ENCODE measurements at regions not wholly inside any gene's neighbourhood (a gene's known extent, or its start where the extent isn't known, plus 50 kb on each side); places are given as distances from the start of the nearest gene placed in this dataset.

- DNase-seq = no peak
These were observed 119.5 kb upstream of the ANKRD1 start for GRCh38 chr10:91040343-91040742.

- no peak for DNase-seq
These were observed 121.2 kb upstream of the ANKRD1 start for GRCh38 chr10:91042069-91042468.

- peak; percentile 10 for DNase-seq
These were observed 122.5 kb upstream of the ANKRD1 start for GRCh38 chr10:91043173-91043910.

- DNase-seq = no peak
These were observed 126.0 kb upstream of the ANKRD1 start for GRCh38 chr10:91046869-91047268.

- no peak for DNase-seq
These were observed 127.5 kb upstream of the ANKRD1 start for GRCh38 chr10:91048380-91048779.

GRCh38 chr10:91049296-91049987 lies 128.6 kb upstream of the ANKRD1 start:
- no peak for DNase-seq

GRCh38 chr10:91049988-91050360 lies 129.1 kb upstream of the ANKRD1 start:
- DNase-seq = no peak

- no peak for DNase-seq
These were observed 129.6 kb upstream of the ANKRD1 start for GRCh38 chr10:91050371-91051034.

GRCh38 chr10:91051829-91052228 lies 130.9 kb upstream of the ANKRD1 start:
- no peak for DNase-seq

GRCh38 chr10:91054325-91054724 lies 133.4 kb upstream of the ANKRD1 start:
- DNase-seq = no peak

- no peak for DNase-seq
These were observed 140.3 kb upstream of the ANKRD1 start for GRCh38 chr10:91061187-91061586.

- no peak for DNase-seq
These were observed 140.7 kb upstream of the ANKRD1 start for GRCh38 chr10:91061608-91062007.

GRCh38 chr10:91062091-91062490 lies 141.2 kb upstream of the ANKRD1 start:
- no peak for DNase-seq

- DNase-seq = no peak
These were observed 148.7 kb upstream of the PCGF5 start for GRCh38 chr10:91071786-91072185.

- no peak for DNase-seq
These were observed 147.0 kb upstream of the PCGF5 start for GRCh38 chr10:91073286-91073979.

GRCh38 chr10:91076991-91077548 lies 143.4 kb upstream of the PCGF5 start:
- DNase-seq = no peak

GRCh38 chr10:91077549-91078071 lies 142.9 kb upstream of the PCGF5 start:
- DNase-seq = peak; percentile 60

GRCh38 chr10:91080776-91081175 lies 139.7 kb upstream of the PCGF5 start:
- no peak for DNase-seq

- DNase-seq = no peak
These were observed 138.0 kb upstream of the PCGF5 start for GRCh38 chr10:91082447-91082846.

- peak; percentile 13 for DNase-seq
These were observed 131.9 kb upstream of the PCGF5 start for GRCh38 chr10:91088300-91089140.

- peak; percentile 11 for DNase-seq
These were observed 129.5 kb upstream of the PCGF5 start for GRCh38 chr10:91090761-91091529.
